ENCODE measurements at regions not wholly inside any gene's neighbourhood (a gene's known extent, or its start where the extent isn't known, plus 50 kb on each side); places are given as distances from the start of the nearest gene placed in this dataset.

DNA sequence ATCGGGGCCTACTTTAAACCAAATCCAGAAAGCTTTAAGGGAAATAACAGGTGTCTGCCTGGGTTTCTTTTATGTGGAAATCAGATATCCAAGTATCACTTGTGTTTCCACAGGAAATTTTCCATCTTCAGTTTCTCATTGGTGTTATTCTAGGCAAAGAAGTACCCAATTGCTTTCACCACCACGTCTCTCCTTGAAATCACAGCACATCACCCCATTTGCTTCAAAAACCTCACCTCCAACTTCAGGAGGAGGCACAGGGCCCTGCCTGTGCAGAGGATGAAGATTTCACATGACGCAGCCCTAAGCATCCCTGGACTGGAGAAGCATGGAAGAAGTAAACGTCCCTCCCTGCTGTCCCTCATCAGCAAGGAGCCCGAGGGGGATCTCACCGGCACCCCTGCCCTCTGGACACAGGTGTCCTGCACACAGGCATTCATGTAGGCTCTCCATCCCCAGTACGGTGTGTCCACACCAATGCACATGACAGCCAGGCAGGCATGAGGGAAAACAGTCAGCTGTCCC, 182.3 kb downstream of the TBXT start:
- no peak for DNase-seq

- no peak for DNase-seq
Measured at GRCh38 chr6:165984729-165985275, 182.8 kb downstream of the TBXT start.

GRCh38 chr6:165983112-165984072, 184.3 kb downstream of the TBXT start:
- no peak for DNase-seq

DNA sequence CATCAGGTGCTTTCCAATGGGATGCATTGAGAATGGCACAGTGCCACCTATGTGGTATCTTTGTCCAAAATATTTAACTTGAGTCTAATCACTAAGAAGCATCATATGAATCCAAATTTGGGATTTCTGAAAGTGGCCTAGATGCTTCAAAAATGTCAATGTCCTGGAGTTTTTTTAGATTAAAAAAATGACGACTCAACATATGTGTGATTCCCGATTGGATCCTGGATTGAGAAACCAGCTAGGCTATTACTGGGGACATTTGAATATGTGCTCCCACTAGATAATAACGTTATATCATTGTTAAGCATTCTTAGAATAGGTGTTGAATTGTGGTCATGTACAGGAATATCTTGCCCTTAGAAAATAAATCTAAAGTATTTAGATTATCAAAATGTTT, 189.2 kb downstream of the TBXT start:
- DNase-seq = no peak

- no peak for DNase-seq
Measured at GRCh38 chr6:165976684-165977083, 191.0 kb downstream of the TBXT start.

GRCh38 chr6:165974817-165975216, 192.8 kb downstream of the TBXT start:
- DNase-seq = no peak

DNA sequence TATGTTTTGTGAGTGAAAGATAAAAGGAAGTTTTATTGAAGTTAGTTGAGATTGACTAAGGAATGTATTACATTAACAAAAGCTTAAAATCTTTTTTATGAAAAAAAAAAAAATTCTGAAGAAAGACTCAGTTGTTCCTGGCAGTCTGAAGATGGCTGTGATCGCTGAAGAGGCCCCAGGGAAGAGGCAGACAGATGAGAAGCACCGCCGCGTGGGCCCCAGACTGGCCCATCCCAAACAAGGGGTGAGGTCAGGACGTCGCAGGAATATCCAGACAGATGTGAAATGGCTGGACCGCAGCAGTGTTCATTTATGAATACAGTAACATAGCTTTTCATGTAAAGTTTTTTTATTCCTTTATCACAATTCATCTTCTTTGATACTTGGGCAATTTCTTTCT, 194.2 kb downstream of the TBXT start:
- no peak for DNase-seq

- DNase-seq = no peak
Measured at GRCh38 chr6:165972139-165972802, 195.4 kb downstream of the TBXT start.

DNA sequence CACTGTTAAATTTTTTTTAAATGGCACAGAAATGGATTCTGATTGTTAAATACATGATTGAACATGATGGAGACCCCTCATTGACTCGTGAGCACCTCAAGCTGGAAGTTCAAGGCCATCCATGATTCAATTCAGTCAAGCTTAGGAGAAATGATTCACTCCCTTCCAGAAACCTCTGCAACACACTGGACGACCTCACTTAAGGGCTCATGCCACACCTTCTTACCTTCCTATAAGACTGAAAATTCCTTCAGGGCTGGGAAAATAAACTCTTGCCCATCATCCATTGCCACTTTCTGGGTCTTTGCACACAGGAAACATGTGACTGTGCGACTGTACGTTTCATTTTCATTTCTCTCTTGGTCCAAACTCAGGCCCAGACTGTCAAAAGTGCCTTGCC, 196.4 kb downstream of the TBXT start:
- DNase-seq = no peak

DNA sequence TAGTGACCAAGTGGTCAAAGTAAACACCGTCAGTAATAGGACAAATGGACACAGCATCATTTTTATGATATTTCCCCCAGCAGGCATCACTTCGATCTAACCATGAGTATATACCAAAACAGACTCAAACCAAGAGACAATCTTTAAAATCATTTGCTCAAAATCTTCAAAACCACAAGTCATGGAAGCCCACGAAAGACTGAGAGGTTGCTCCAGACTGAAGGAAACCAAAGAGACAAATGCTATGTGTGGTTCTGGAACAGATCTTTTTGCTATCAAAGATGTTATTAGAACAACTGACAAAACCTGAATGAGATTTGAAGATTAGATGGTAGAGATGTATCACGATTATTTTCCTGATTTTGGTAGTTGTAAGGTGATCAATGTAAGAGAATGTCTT, 197.7 kb downstream of the TBXT start:
- DNase-seq = no peak

- no peak for DNase-seq
Measured at GRCh38 chr6:165969184-165969583, 198.5 kb downstream of the TBXT start.

DNA sequence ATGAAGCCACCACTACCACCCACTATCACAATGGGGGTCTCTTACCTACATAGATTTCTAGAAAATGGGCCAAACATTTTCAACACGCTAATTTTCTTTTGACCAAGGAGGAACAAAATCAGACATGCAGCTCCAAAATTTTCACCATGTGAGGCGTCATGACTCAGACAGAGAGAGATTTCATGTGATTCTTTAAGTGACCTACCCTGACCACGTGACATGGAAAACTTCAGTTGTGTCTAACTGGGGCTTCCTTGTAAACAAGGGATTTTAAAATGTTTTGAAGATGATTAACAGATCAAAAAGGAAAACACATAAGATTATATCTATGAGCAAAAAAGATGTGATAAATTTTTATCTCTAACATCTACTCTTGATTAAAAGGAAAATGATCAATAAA, 199.2 kb downstream of the TBXT start:
- no peak for DNase-seq

DNA sequence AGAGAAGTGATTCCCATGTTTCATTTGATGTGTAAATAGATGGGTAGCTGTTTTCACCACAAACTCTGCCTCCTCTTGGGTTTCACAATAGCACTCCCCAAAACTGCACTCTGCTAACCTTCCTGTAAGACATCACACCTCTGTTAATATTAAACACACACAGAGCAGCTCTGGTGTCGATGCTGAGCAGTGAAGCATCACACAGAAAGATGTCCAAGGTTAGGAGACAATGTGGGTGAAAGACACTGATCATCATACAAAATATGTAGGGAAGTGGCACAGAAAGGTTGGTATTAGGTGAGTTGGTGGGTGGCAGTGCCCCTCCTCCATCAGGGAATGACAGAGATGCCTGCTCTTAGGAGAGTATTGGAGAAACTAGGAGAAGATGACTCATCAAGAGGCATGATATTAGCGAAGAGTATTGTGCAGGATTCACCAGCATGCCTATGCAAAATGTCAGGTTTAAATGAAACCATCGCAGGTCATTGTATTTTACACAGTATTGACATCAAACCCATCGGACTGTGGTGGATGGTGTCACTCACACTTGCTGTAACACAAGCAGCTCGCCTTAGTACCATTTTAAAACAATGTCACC, 199.7 kb downstream of the TBXT start:
- DNase-seq = no peak

GRCh38 chr6:165963750-165964149, 203.9 kb downstream of the TBXT start:
- DNase-seq = no peak

GRCh38 chr6:165962366-165962765, 205.3 kb downstream of the TBXT start:
- no peak for DNase-seq

DNA sequence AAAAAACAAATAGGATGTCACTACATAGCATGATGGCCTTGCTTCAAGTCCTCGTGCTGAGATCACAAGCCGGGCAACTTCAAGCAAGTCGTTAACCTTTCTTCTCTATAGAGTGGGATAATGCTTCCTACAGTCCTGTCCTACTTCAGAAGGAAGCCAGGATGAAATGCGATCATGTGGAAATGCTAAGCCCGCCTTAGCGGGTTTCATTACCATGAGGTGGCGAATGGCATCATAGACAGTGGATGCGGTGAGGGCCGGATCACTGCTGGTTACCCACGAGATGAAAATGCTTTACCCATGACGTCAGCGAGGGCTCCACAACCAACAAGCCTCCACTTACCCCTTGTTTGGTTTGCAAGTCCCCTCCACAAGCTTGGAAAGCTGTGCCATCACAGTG, 206.4 kb downstream of the TBXT start:
- no peak for DNase-seq

DNA sequence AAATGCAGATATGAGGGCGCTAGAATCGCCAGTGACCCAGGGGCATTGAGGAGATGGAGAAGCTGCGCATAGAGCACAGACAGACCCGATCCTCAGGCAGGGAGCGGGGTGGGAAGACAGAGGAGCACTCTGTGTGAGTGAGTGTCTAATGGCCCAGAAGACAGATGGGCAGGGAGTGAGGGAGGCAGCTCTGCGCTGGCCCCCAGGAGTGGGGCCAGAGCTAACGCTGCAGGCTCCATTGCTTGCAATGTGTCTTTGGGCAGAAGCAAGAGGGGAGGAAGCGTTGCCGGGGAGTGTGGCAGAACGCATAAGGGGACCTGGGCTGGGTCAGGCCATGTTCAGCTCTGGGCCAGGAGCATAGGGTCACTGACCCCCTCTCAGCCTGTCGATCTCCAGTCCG, 207.0 kb downstream of the TBXT start:
- no peak for DNase-seq

DNA sequence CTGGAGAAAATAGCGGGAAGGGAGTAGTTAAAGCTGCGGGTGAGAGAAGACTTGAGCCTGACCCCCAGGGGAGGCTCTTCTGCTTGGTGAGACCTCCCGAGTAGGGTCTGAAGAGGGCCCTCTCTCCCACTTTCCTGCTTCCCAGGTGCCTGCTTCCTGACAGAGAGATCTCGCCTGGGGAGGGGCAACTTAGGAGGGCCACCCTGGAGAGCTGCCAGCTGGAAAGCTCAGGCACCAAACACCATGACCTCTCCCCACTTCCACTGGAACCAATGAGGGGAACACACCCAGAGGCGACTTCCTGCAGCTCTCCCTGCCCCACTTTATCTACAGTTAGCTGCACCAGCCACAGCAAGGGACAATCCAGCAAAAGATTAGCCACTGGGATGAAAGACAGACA, 208.0 kb downstream of the TBXT start:
- DNase-seq = no peak

DNA sequence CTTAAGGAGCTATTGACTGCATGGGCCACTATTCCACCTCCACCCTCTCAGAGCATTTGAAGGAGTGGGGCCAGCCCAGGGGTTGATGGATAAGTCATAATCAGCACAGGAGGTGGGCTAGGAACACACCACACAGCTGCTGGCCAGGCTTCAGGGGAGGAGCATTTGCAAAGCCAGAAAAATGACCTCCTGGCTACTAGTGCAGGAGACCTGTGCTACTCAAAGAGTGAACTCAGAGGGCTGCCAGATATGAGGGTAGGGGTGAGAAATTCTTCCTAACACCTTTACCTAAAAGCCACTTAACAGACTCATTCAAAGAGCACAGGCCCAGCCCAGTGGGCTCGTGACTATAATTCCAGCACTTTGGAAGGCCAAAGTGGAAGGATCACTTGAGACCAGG, 210.8 kb downstream of the TBXT start:
- DNase-seq = no peak

DNA sequence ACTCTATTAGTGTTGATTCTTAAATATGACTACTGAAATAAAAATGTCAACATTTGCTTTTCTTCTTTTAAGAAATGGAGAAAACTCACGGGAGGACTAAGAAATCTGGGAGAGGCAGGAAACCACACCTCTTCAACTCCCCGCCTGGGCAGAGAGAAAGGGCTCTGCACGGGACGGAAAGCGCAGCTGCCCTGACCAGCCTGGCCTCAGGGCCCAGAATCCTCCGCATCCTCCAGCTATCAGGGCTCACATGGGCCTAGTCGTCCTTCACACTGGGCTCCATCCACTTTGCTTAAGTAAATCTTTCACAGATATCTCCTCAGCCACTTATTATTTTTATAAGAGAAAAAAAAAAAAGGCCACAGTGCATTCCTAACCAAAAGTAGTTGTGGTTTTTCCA, 215.1 kb downstream of the TBXT start:
- no peak for DNase-seq

DNA sequence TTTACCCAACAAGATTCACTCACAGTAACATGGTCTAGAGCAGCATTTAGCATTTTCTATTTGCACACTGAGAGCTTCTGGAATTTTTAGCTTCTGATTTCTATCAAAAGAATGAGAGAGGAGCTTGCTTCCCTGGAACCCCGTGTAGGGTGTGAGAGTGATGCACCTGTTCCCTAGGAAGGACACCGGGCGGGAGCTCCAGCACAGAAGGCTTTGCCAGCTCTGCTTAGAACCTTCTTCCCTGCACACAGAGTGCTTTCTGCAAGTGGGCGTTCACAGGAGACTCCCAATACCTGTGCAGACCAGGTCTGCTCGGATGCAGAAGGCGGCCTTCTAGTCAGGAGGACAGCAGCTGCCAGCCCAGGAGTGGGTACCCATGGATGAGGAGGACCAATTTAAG, 217.3 kb downstream of the TBXT start:
- no peak for DNase-seq

GRCh38 chr6:165949324-165949723, 218.3 kb downstream of the TBXT start:
- no peak for DNase-seq

DNA sequence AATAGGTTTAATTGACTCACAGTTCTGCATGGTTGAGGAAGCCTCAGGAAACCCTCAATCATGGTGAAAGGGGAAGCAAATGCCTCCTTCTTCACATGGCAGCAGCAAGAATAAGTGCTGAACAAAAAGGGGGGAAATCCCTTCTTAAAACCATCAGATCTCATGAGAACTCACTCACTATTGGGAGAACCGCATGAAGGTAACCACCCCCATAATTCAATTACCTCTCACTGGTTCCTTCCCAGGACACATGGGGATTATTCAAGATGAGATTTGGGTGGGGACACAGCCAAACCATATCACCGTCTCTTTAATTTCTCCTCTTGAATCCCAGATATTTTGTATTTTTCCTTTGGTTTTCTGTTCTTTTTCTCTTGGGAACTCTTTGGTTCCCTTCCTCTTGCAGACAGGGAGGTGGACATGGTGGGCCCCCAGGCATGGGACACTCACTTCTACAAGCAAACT, 223.6 kb downstream of the TBXT start:
- DNase-seq = no peak
